GM19463 (cell line): ENCODE measurements at regions not wholly inside any gene's neighbourhood (a gene's known extent, or its start where the extent isn't known, plus 50 kb on each side); places are given as distances from the start of the nearest gene placed in this dataset.

Experiments
- ATAC-seq: cut with Tn5 transposase; IDR thresholded peaks from one replicate; pipeline ENCODE4 v1.9.1; 2021; ENCODE audit warnings: mild to moderate bottlenecking, moderate library complexity; ENCODE audit not compliant: unreplicated experiment

- ATAC-seq: no peak
These were observed 72.5 kb upstream of the ARHGEF3 start for GRCh38 chr3:56874269-56874668.

GRCh38 chr3:56870436-56870835 is 68.7 kb upstream of the ARHGEF3 start:
- no peak for ATAC-seq

DNA sequence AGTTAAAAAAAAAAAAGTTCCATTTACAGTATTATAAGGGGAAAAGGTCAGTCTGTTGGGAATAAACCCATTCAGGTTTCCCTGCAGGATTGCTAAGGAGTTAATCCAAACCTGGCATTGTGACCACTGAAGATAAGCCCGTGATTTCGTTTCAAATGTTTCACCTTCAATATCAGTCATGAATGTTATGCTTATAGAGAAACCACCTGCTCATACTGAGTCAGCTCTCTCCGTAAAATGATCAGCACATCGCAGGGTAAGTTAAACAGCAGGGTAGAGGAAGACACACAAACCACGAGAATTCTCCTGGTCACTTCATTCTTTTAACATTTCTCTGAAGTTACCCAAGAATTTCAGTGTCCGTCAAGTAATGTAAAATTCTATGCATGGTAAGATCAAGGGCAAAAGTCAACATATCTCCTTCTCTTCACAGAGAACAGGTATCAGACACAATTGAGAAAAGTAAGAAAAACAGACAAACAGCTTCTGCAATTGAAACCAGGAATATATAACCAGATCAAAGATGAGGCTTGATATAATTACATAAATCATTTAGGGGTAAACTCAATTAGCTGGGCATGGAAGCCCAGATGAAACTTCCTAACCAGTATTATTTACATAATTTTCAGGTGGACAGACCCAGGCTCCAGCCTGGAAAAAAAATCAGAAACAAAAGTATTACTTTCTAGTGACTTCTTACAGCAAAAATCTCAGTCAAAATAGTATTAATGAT is 67.6 kb upstream of the ARHGEF3 start:
- no peak for ATAC-seq

DNA sequence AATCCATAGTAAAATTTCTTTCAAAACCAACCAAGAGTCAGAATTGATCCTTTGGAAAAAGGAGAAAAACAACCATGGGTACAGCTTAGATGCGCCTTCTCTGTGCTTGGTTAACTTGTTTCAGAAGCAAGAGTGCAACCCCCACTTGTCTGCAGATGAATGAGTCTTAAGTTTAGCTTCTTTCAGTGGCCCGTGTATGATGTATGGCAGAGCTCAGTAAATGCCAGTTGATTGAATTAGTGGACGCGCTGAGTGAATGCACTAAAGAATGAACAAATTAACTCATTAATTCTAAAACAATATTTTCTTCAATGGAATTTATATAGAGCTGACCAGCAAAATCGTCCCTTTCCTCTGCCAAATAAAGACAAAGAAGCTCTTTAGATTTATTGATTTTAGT is 67.0 kb upstream of the ARHGEF3 start:
- ATAC-seq: no peak

GRCh38 chr3:56867671-56868070 is 65.9 kb upstream of the ARHGEF3 start:
- no peak for ATAC-seq

GRCh38 chr3:56864918-56865524 is 63.3 kb upstream of the ARHGEF3 start:
- ATAC-seq: no peak

DNA sequence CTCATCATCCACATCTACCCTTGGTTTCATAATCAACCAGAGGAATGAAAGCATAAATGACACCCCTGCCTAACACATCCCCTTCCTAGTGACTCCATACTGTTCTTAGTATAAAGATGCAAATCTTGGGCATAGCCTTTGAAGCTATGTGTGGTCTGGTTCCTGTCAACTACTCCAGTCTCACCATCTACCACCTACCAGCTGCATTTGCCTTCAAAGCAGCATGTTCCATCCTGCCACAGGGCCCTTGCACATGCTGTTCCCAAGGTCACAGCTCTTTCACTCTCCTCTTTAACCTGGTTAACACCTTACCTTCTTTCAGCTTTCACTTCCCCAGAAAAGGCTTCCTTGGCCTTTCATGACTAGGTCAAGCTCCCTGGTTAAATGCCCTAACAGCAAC is 62.3 kb upstream of the ARHGEF3 start:
- ATAC-seq: no peak

DNA sequence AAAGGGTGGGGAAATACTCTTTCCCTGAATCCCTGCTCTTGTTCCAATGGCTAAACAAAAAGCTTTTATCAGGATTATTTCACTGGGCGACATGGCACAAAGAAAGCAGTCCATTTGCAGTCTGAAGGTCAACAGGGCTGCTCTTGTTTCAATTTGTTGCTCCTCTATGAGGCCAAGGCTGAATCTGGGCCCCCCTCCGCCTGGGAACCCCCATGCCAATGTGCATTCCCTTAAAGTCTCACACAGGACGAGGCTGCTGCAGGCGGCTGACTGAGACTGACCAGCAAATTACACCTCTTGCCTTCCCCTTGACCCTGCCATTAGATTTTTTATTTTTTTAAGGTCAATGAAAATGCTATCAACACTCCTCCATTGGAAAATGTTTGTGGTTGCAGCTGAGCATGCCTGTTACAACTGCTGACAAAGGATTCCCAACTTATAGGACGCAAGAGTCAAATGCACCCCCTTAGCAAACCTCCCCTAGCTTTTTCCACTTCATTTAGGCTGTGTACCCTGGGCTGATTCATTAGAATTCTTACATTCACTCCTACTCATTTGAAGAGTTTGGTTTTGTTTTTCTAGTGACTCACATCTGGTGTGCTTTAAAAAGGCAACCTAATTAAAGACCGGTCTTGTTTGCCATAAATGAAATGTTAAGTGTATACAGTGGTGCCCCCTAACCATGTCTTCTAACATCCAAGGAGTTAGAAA is 60.8 kb upstream of the ARHGEF3 start:
- no peak for ATAC-seq

GRCh38 chr3:56861511-56861910 is 59.8 kb upstream of the ARHGEF3 start:
- no peak for ATAC-seq

DNA sequence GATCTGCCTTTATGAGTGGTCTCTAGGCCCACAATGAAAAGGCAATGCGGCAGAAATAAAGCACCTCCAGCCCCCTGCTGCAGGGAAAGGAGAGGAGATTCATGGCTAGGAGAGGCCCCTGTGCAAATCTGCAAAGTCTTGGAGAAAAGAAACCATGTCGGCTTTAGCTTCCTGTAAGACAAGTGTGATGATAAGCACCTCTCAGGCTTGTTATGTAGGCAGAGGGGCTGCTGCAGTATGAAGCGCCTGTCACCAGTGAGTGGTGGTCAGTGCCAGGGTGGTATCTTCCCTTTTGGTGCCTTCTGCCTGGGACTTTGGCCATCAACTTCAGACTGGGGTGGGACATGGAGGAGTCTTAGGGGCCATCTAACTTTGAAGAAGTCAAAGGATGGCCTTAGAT is 59.2 kb upstream of the ARHGEF3 start:
- no peak for ATAC-seq

DNA sequence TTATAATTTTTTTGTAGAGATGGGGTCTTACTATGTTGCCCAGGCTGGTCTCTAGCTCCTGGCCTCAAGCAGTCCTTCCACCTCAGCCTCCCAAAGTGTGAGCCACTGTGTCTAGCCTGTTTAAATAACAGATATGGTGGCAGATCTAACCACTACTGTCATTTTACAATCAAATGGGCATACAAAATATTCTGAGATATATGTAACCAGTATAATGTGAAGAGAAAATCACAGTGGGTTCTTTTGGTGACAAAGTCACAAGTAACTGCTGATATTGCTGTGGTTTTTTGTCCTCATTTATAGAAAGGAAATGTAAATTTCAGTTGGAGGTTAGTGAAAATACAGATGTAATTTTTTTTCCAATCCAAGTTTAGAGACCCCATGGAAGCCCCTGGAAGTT is 58.6 kb upstream of the ARHGEF3 start:
- no peak for ATAC-seq

DNA sequence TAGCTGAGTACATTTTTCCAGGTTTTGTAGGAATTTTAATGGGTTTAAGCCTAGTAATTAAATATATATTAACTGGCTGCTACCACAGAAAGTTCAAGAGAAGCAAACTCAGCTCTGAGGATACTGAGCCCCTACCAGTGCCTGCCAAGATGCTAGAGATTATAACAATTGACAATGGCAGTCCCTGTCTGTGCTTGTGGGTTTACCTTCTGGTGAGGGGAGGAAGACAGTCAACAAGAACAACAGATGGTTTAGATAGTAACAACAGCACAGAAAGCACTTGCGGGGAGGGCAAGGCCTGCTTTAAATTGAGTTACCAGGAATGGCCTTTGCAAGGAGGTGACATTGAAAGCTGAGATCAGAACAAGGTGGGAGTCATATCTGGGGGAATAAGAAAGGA is 56.6 kb upstream of the ARHGEF3 start:
- no peak for ATAC-seq

GRCh38 chr3:56857178-56857577 is 55.4 kb upstream of the ARHGEF3 start:
- no peak for ATAC-seq

DNA sequence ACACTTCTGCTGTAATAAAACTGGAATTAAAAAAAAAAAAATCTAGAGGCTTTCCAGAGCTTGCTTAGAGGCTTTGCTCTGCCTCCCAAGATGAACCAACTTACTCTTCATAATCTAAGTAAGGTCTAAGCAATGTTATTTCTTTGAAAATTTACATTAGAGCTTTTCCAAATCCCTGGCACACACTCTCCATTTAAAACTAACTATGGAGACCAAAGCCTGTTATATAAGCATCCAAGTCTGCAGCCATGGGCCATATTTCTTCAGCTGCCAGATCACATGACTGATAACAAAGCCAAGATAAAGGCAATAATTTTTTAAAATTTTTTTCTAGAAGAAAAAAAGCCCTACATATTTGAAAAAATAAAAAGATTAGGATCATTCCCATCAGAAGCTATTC is 55.0 kb upstream of the ARHGEF3 start:
- ATAC-seq: no peak

- no peak for ATAC-seq
These were observed 54.2 kb upstream of the ARHGEF3 start for GRCh38 chr3:56855856-56856512.

GRCh38 chr3:56854856-56855611 is 53.3 kb upstream of the ARHGEF3 start:
- ATAC-seq: no peak

DNA sequence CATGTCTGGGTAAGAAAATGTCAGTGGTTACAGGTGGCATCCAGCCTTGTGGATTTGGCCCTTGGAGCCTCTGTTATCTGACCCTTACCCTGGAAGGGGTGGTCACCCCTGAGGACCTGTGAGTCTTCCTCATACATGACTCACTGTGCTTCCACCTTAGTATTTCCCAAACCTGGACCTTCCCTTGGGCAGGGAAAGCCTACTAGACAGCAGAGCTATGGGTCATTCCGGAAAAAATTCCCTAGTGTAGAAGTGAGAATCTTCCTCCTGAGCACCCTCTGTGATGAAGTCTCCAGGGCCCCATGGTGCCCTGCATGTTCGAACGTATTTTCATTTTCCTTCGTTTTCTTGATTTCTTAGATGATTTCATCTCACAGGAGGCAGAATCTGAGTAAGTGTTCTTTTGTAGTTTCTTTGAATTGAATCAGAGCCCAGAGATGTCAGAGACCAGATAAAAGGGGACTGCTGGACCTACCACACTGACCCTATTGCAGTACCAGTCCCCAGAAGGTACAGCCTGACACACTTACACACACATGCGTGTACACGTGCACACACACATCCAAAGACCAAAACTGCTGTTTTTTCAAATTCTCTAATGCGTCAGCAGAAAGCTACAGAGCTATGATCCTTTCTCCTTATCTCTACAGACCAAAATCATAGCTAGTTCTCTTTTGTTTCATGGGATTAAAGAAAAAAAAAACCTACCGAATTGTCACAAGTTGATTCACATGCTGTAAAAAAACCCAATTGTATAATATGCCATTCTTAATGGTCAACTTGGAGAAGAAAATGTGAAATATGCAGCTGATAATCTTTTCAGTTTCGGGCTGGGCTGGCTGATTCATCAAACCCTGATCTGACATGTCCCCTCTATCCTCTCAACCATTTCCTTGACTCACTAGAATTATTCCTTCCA is 50.5 kb upstream of the ARHGEF3 start:
- ATAC-seq: no peak
